ENCODE measurements at regions not wholly inside any gene's neighbourhood (a gene's known extent, or its start where the extent isn't known, plus 50 kb on each side); places are given as distances from the start of the nearest gene placed in this dataset.

- Mint-ChIP-seq H3K4me3 (no peak overlapping the region), H3K27me3 (no peaks in the 10 kb centered on the region), H3K27ac (no peak overlapping the region), H3K4me1 (no peaks in the 10 kb centered on the region), H3K9me3 (no peaks in the 10 kb centered on the region)
- DNase-seq: no peak
- no peak for ATAC-seq
Observed at GRCh38 chr12:78804262-78804661, 60.3 kb upstream of the SYT1 start.
